Liver (tissue), 8 donors: ENCODE measurements at regions not wholly inside any gene's neighbourhood (a gene's known extent, or its start where the extent isn't known, plus 50 kb on each side); places are given as distances from the start of the nearest gene placed in this dataset.

Experiments used
- DNase-seq: peaks from one replicate; pipeline ENCODE4 v3.0.0-alpha.2; 2017; ENCODE audit warnings: low spot score
- H3K27ac ChIP-seq, 2 donors: one replicate each; pipeline ENCODE4 v1.7.0; 2013; ENCODE audit warnings: inconsistent platforms in 2 of 2, low read length in 2 of 2, control low read depth in 1 of 2, low read depth in 1 of 2, mild to moderate bottlenecking in 1 of 2
- H3K27me3 ChIP-seq, 4 donors: one replicate each; pipeline versions ENCODE4 v1.6.1 to v1.7.0; 2013; ENCODE audit warnings: low read length in 3 of 4, inconsistent platforms in 1 of 4, mild to moderate bottlenecking in 1 of 4, moderate library complexity in 1 of 4; ENCODE audit not compliant: control insufficient read depth in 4 of 4, insufficient read depth in 4 of 4
- H3K36me3 ChIP-seq, 4 donors: one replicate each; pipeline versions ENCODE4 v1.6.1 to v1.7.0; 2013; ENCODE audit warnings: low read length in 3 of 4, mild to moderate bottlenecking in 3 of 4, low read depth in 1 of 4, moderate library complexity in 1 of 4; ENCODE audit not compliant: control insufficient read depth in 4 of 4, insufficient read depth in 3 of 4
- H3K4me1 ChIP-seq, 4 donors: one replicate each; pipeline versions ENCODE4 v1.6.1 to v1.7.0; 2013; ENCODE audit warnings: low read length in 3 of 4, mild to moderate bottlenecking in 3 of 4, moderate library complexity in 1 of 4; ENCODE audit not compliant: control insufficient read depth in 4 of 4, insufficient read depth in 4 of 4
- H3K4me3 ChIP-seq, 3 donors: one replicate each; pipeline versions ENCODE4 v1.6.1 to v1.7.0; 2013; ENCODE audit warnings: low read length in 3 of 3, control low read depth in 1 of 3, low read depth in 1 of 3, mild to moderate bottlenecking in 1 of 3
- H3K9ac ChIP-seq, 2 donors: one replicate each; pipeline ENCODE4 v1.7.0; 2013; ENCODE audit warnings: low read length in 2 of 2, mild to moderate bottlenecking in 2 of 2, moderate library complexity in 2 of 2, control low read depth in 1 of 2, low read depth in 1 of 2
- H3K9me3 ChIP-seq, 4 donors: one replicate each; pipeline versions ENCODE4 v1.6.1 to v1.7.0; 2013; ENCODE audit warnings: low read length in 3 of 4; ENCODE audit not compliant: control insufficient read depth in 4 of 4
- EGR1 ChIP-seq, 2 donors: IDR thresholded peaks; 2 replicates each; pipeline ENCODE4 v1.6.1; 2016 to 2018; ENCODE audit warnings: antibody characterized with exemption in 2 of 2, low read depth in 2 of 2
- FOXA1 ChIP-seq: IDR thresholded peaks from 2 replicates; pipeline ENCODE4 v1.6.1; 2016; ENCODE audit warnings: antibody characterized with exemption
- FOXA2 ChIP-seq: IDR thresholded peaks from 2 replicates; pipeline ENCODE4 v1.6.1; 2016; ENCODE audit warnings: antibody characterized with exemption
- GABPA ChIP-seq, 2 donors: IDR thresholded peaks in 1 of 2; conservative IDR thresholded peaks in 1 of 2; 2 replicates each; pipeline ENCODE4 v1.6.1; 2016; ENCODE audit warnings: antibody characterized with exemption in 2 of 2, mild to moderate bottlenecking in 1 of 2, moderate library complexity in 1 of 2
- HNF4A ChIP-seq, 2 donors: conservative IDR thresholded peaks; 2 replicates each; pipeline ENCODE4 v1.6.1; 2016; ENCODE audit warnings: antibody characterized with exemption in 2 of 2, mild to moderate bottlenecking in 2 of 2
- HNF4G ChIP-seq: IDR thresholded peaks from 2 replicates; pipeline ENCODE4 v1.6.1; 2016; ENCODE audit warnings: antibody characterized with exemption
- JUND ChIP-seq, 2 donors: IDR thresholded peaks; 2 replicates each; pipeline ENCODE4 v1.6.1; 2016; ENCODE audit warnings: antibody characterized with exemption in 2 of 2
- NR2F2 ChIP-seq: IDR thresholded peaks from 2 replicates; pipeline ENCODE4 v1.6.1; 2016; ENCODE audit warnings: antibody characterized with exemption
- RAD21 ChIP-seq, 2 donors: IDR thresholded peaks; 2 replicates each; pipeline ENCODE4 v1.6.1; 2016; ENCODE audit warnings: antibody characterized with exemption in 2 of 2, mild to moderate bottlenecking in 2 of 2
- RXRA ChIP-seq, 2 donors: IDR thresholded peaks; 2 replicates each; pipeline ENCODE4 v1.6.1; 2017 to 2018; ENCODE audit warnings: antibody characterized with exemption in 2 of 2, mild to moderate bottlenecking in 1 of 2
- SP1 ChIP-seq: IDR thresholded peaks from 2 replicates; pipeline ENCODE4 v1.6.1; 2018; ENCODE audit warnings: antibody characterized with exemption, mild to moderate bottlenecking
- TAF1 ChIP-seq: conservative IDR thresholded peaks from 2 replicates; pipeline ENCODE4 v1.6.1; 2016; ENCODE audit warnings: antibody characterized with exemption, mild to moderate bottlenecking
- YY1 ChIP-seq: IDR thresholded peaks from 2 replicates; pipeline ENCODE4 v1.6.1; 2016; ENCODE audit warnings: antibody characterized with exemption, mild to moderate bottlenecking
- WGBS: extraction: QIAGEN DNeasy Blood & Tissue Kit; methylation state at CpG from one replicate; pipeline ENCODE4 v1.1.7; 2013; 5-methylcytosine and 5-hydroxymethylcytosine counted together
- TF ChIP-seq, protein P1 (sequence below): fragments of 150-350 bp; IDR thresholded peaks from 2 replicates; pipeline ENCODE4 v1.5.1; 2017; ENCODE audit warnings: improper control_type of control experiment, low read depth, low read length; ENCODE audit not compliant: missing input control
- TF ChIP-seq, protein P2 (sequence below): IDR thresholded peaks from 2 replicates; pipeline ENCODE4 v1.6.1; 2016; ENCODE audit warnings: antibody characterized with exemption
- TF ChIP-seq, protein P3 (sequence below): IDR thresholded peaks from 2 replicates; pipeline ENCODE4 v1.6.1; 2016; ENCODE audit warnings: antibody characterized with exemption
- TF ChIP-seq, protein P4 (sequence below): IDR thresholded peaks from 2 replicates; pipeline ENCODE4 v1.6.1; 2016; ENCODE audit warnings: antibody characterized with exemption, mild to moderate bottlenecking
- donor health status: healthy.
- donor health status: healthy.
- donor health status: healthy.
- donor health status: healthy.
- donor health status: healthy.

DNA sequence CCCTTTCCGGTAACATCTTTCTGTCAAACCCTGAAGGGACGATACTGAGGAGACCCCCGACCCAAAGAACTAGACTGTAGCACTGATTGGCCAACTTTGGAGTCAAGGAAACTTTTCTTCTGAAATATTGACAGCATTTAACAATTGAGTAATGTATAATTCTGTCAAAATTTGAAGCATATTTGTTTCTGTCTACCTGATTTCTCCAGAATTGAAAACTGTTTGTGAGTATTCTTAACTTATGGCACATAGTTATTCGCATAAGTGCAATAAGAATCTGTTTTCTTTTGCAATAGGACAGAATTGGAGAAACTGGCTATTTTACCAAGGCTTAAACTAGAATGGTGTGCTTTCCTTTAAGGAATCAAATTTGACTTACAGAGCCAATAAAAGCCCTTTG lies 267.1 kb upstream of the FOXN3 start:
- WGBS = 98% methylated on average over 4 of the region's 4 CpGs
- no peaks in the 10 kb centered on the region for H3K9me3 ChIP-seq
- H3K36me3 ChIP-seq = no peaks in the 10 kb centered on the region
- TF ChIP-seq, protein P1, sequence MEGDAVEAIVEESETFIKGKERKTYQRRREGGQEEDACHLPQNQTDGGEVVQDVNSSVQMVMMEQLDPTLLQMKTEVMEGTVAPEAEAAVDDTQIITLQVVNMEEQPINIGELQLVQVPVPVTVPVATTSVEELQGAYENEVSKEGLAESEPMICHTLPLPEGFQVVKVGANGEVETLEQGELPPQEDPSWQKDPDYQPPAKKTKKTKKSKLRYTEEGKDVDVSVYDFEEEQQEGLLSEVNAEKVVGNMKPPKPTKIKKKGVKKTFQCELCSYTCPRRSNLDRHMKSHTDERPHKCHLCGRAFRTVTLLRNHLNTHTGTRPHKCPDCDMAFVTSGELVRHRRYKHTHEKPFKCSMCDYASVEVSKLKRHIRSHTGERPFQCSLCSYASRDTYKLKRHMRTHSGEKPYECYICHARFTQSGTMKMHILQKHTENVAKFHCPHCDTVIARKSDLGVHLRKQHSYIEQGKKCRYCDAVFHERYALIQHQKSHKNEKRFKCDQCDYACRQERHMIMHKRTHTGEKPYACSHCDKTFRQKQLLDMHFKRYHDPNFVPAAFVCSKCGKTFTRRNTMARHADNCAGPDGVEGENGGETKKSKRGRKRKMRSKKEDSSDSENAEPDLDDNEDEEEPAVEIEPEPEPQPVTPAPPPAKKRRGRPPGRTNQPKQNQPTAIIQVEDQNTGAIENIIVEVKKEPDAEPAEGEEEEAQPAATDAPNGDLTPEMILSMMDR = no peak
- TF ChIP-seq HNF4A (conservative IDR thresholded peaks at IDR 0.05) (no peak), FOXA1 (no peak), JUND (IDR thresholded peaks at IDR 0.05) (no peak), EGR1 (IDR thresholded peaks at IDR 0.05; ENCODE audit: low read depth in 2 of 2) (no peak), RXRA (IDR thresholded peaks at IDR 0.05) (no peak), GABPA (IDR thresholded peaks at IDR 0.05 in 1 of 2, conservative IDR thresholded peaks at IDR 0.05 in 1 of 2) (no peak), FOXA2 (no peak), RAD21 (IDR thresholded peaks at IDR 0.05) (no peak), HNF4G (no peak), YY1 (no peak), TAF1 (no peak), NR2F2 (no peak), SP1 (no peak)
- TF ChIP-seq, protein P2, sequence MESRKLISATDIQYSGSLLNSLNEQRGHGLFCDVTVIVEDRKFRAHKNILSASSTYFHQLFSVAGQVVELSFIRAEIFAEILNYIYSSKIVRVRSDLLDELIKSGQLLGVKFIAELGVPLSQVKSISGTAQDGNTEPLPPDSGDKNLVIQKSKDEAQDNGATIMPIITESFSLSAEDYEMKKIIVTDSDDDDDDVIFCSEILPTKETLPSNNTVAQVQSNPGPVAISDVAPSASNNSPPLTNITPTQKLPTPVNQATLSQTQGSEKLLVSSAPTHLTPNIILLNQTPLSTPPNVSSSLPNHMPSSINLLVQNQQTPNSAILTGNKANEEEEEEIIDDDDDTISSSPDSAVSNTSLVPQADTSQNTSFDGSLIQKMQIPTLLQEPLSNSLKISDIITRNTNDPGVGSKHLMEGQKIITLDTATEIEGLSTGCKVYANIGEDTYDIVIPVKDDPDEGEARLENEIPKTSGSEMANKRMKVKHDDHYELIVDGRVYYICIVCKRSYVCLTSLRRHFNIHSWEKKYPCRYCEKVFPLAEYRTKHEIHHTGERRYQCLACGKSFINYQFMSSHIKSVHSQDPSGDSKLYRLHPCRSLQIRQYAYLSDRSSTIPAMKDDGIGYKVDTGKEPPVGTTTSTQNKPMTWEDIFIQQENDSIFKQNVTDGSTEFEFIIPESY = no peak
- H3K9ac ChIP-seq = no peak overlapping the region
- H3K27ac ChIP-seq = no peak overlapping the region
- peaks cover 0 to 13% (median 7%) of the 10 kb centered on the region in 4 donors for H3K4me1 ChIP-seq
- no peak overlapping the region for H3K4me3 ChIP-seq
- DNase-seq = no peak
- no peaks in the 10 kb centered on the region for H3K27me3 ChIP-seq

DNA sequence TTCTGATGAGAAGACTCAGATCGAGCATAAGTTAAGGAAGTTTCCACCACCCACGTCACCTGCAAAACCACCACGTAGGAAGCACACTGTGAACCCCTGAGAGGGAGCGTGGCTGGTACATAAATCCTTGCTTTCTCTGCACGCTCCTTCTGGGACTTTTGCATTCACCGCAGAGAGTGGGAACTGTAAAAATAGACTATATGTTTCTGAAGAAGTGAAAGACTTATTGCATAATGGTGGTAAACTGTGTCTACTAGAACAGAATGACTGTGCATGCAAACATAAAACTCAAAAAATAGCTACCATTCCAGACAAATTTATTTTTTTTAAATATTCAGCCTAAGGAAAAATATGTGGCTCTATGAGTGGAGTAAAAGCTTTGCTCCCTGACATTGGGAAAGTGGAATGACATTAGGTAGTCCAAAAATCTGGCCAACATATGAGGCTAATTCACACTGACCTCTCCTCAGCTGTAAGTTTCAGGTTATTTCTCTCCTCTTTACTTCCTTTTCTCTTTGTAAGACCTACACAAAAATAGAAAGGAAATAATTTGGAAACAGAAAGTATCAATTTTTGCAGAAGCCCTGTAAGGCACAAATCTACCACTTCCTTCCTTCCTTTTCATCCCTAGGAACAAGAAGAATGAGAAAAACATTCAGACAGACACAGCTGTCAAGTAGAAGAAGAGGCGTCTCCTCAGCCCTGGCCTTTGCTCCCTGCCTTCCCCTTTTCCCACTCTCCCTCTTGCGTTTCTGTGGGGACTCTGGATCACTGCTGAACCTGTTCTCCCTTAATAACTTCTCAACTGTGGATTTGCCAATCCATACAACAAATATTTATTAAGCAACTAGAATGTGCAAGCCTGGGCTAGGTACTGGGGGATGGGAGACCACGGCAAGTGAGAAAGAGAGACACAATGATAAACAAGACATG lies 264.3 kb upstream of the FOXN3 start:
- peaks cover 0 to 13% (median 7%) of the 10 kb centered on the region in 4 donors for H3K4me1 ChIP-seq
- no peak for DNase-seq
- no peaks in the 10 kb centered on the region for H3K9me3 ChIP-seq
- H3K27me3 ChIP-seq = no peaks in the 10 kb centered on the region
- H3K36me3 ChIP-seq = no peaks in the 10 kb centered on the region
- no peak overlapping the region for H3K4me3 ChIP-seq
- H3K27ac ChIP-seq = peak overlapping the region in 1 of 2 donors; percentile 8
- no peak overlapping the region for H3K9ac ChIP-seq
- WGBS = 53% methylated on average over 9 of the region's 9 CpGs
- TF ChIP-seq, protein P2 = no peak
- TF ChIP-seq FOXA2 (no peak), RAD21 (IDR thresholded peaks at IDR 0.05) (peak in 1 of 2 donors; percentile 50), TAF1 (no peak), JUND (IDR thresholded peaks at IDR 0.05) (no peak), RXRA (IDR thresholded peaks at IDR 0.05) (no peak), SP1 (no peak), HNF4G (no peak), EGR1 (IDR thresholded peaks at IDR 0.05; ENCODE audit: low read depth in 2 of 2) (no peak), HNF4A (conservative IDR thresholded peaks at IDR 0.05) (peak; percentile 37 to 38), NR2F2 (no peak)
- TF ChIP-seq, protein P3, sequence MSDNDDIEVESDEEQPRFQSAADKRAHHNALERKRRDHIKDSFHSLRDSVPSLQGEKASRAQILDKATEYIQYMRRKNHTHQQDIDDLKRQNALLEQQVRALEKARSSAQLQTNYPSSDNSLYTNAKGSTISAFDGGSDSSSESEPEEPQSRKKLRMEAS = peak; percentile 35
- TF ChIP-seq, protein P1 = no peak
- TF ChIP-seq, protein P4, sequence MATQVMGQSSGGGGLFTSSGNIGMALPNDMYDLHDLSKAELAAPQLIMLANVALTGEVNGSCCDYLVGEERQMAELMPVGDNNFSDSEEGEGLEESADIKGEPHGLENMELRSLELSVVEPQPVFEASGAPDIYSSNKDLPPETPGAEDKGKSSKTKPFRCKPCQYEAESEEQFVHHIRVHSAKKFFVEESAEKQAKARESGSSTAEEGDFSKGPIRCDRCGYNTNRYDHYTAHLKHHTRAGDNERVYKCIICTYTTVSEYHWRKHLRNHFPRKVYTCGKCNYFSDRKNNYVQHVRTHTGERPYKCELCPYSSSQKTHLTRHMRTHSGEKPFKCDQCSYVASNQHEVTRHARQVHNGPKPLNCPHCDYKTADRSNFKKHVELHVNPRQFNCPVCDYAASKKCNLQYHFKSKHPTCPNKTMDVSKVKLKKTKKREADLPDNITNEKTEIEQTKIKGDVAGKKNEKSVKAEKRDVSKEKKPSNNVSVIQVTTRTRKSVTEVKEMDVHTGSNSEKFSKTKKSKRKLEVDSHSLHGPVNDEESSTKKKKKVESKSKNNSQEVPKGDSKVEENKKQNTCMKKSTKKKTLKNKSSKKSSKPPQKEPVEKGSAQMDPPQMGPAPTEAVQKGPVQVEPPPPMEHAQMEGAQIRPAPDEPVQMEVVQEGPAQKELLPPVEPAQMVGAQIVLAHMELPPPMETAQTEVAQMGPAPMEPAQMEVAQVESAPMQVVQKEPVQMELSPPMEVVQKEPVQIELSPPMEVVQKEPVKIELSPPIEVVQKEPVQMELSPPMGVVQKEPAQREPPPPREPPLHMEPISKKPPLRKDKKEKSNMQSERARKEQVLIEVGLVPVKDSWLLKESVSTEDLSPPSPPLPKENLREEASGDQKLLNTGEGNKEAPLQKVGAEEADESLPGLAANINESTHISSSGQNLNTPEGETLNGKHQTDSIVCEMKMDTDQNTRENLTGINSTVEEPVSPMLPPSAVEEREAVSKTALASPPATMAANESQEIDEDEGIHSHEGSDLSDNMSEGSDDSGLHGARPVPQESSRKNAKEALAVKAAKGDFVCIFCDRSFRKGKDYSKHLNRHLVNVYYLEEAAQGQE = no peak
